ENCODE measurements at regions not wholly inside any gene's neighbourhood (a gene's known extent, or its start where the extent isn't known, plus 50 kb on each side); places are given as distances from the start of the nearest gene placed in this dataset.

DNA sequence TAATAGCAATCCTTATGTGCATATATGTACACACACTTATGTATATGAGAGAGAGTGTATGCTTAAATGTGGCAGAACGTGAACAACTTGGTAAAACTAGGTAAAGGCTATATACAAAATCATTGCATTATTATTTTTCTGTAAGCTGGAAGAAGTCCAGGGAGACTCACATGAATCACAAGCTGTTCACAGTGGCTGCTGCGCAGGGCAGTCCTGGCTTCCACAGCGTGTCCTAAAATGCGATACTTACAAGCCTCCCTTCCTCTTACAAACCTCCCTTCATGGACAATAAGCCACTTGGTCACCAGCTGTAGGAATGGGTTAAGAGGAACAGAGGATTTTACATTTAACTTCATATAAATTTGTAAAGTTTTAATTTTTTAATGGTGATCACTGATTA, 114.9 kb upstream of the AGAP1 start:
- Histone ChIP-seq H4K91ac (ENCODE audit: low read depth, low read length) (no peak overlapping the region), H3K4me1 (ENCODE audit: control insufficient read depth in 1 of 2, insufficient read depth in 2 of 2, low read length in 2 of 2) (no peaks in the 10 kb centered on the region), H3K79me1 (ENCODE audit: low read length) (no peaks in the 10 kb centered on the region), H2AK5ac (ENCODE audit: low read length) (no peak overlapping the region), H2BK120ac (ENCODE audit: insufficient read depth, low read length, poor library complexity) (no peak overlapping the region), H3K36me3 (ENCODE audit: control insufficient read depth in 1 of 2, insufficient read depth in 2 of 2, low read length in 2 of 2) (no peaks in the 10 kb centered on the region), H3K4ac (ENCODE audit: low read depth, low read length) (no peak overlapping the region), H4K8ac (ENCODE audit: low read depth, low read length) (no peak overlapping the region), H3K18ac (ENCODE audit: low read length) (no peak overlapping the region), H3K4me2 (ENCODE audit: low read length) (no peak overlapping the region), H3K27me3 (ENCODE audit: insufficient read depth, low read length) (no peaks in the 10 kb centered on the region), H3K9ac (ENCODE audit: low read length) (no peak overlapping the region), H3K79me2 (ENCODE audit: control insufficient read depth, insufficient read depth, low read length, poor library complexity) (no peaks in the 10 kb centered on the region), H2BK12ac (ENCODE audit: low read length) (no peak overlapping the region), H3K27ac (ENCODE audit: low read depth, low read length) (no peak overlapping the region), H4K12ac (ENCODE audit: low read depth, low read length) (no peak overlapping the region), H2AFZ (ENCODE audit: insufficient read depth, low read length, poor library complexity) (no peak overlapping the region), H2BK5ac (ENCODE audit: low read depth, low read length, poor library complexity) (no peak overlapping the region), H3K14ac (ENCODE audit: low read length) (no peak overlapping the region), H3K4me3 (ENCODE audit: low read depth, low read length) (no peak overlapping the region), H3K23ac (ENCODE audit: low read length) (no peak overlapping the region), H3K9me3 (ENCODE audit: insufficient read depth, low read depth, low read length) (peaks cover 1% of the 10 kb centered on the region)
- no CpG with 5 or more reads among the region's 4 CpGs for WGBS (ENCODE audit: extremely low coverage, insufficient coverage, insufficient read length)
- DNase-seq, result no peak

GRCh38 chr2:235381261-235381912, 112.5 kb upstream of the AGAP1 start:
- Histone ChIP-seq H2AFZ (ENCODE audit: insufficient read depth, low read length, poor library complexity) (no peak overlapping the region), H3K79me1 (ENCODE audit: low read length) (no peaks in the 10 kb centered on the region), H2BK5ac (ENCODE audit: low read depth, low read length, poor library complexity) (no peak overlapping the region), H3K36me3 (ENCODE audit: control insufficient read depth in 1 of 2, insufficient read depth in 2 of 2, low read length in 2 of 2) (no peaks in the 10 kb centered on the region), H3K79me2 (ENCODE audit: control insufficient read depth, insufficient read depth, low read length, poor library complexity) (no peaks in the 10 kb centered on the region), H3K27me3 (ENCODE audit: insufficient read depth, low read length) (no peaks in the 10 kb centered on the region), H3K4me2 (ENCODE audit: low read length) (no peak overlapping the region), H3K23ac (ENCODE audit: low read length) (no peak overlapping the region), H2BK120ac (ENCODE audit: insufficient read depth, low read length, poor library complexity) (no peak overlapping the region), H2AK5ac (ENCODE audit: low read length) (no peak overlapping the region), H3K14ac (ENCODE audit: low read length) (no peak overlapping the region), H3K9ac (ENCODE audit: low read length) (no peak overlapping the region), H4K8ac (ENCODE audit: low read depth, low read length) (no peak overlapping the region), H3K18ac (ENCODE audit: low read length) (no peak overlapping the region), H3K4me3 (ENCODE audit: low read depth, low read length) (no peak overlapping the region), H3K4me1 (ENCODE audit: control insufficient read depth in 1 of 2, insufficient read depth in 2 of 2, low read length in 2 of 2) (no peaks in the 10 kb centered on the region), H3K9me3 (ENCODE audit: insufficient read depth, low read depth, low read length) (peaks cover 1% of the 10 kb centered on the region), H3K27ac (ENCODE audit: low read depth, low read length) (no peak overlapping the region), H4K91ac (ENCODE audit: low read depth, low read length) (no peak overlapping the region), H4K12ac (ENCODE audit: low read depth, low read length) (no peak overlapping the region), H3K4ac (ENCODE audit: low read depth, low read length) (no peak overlapping the region), H2BK12ac (ENCODE audit: low read length) (no peak overlapping the region)
- no peak for DNase-seq
- no CpG with 5 or more reads among the region's 2 CpGs for WGBS (ENCODE audit: extremely low coverage, insufficient coverage, insufficient read length)

DNA sequence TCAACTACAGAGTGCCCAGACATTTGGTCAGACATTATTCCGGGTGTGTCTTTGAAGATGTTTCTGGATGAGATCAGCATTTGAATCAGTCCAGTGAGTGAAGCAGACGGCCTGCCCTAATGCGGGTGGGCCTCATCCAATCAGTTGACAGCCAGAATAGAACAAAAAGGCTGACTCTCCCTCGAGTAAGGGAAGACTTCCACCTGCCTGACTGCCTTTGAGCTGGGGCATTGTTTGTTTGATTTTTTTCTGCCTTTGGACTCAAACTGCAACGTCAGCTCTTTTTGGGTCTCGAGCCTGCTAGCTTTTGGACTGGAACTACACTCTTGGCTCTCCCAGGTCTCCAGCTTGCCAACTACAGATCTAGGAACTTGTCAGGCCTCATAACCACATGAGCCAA, 111.7 kb upstream of the AGAP1 start:
- Histone ChIP-seq H3K14ac (ENCODE audit: low read length) (no peak overlapping the region), H2BK12ac (ENCODE audit: low read length) (no peak overlapping the region), H3K4me1 (ENCODE audit: control insufficient read depth in 1 of 2, insufficient read depth in 2 of 2, low read length in 2 of 2) (no peaks in the 10 kb centered on the region), H2AK5ac (ENCODE audit: low read length) (no peak overlapping the region), H3K27ac (ENCODE audit: low read depth, low read length) (no peak overlapping the region), H3K4me3 (ENCODE audit: low read depth, low read length) (no peak overlapping the region), H4K91ac (ENCODE audit: low read depth, low read length) (no peak overlapping the region), H3K4ac (ENCODE audit: low read depth, low read length) (no peak overlapping the region), H2BK120ac (ENCODE audit: insufficient read depth, low read length, poor library complexity) (no peak overlapping the region), H2BK5ac (ENCODE audit: low read depth, low read length, poor library complexity) (no peak overlapping the region), H3K23ac (ENCODE audit: low read length) (no peak overlapping the region), H3K4me2 (ENCODE audit: low read length) (no peak overlapping the region), H3K79me2 (ENCODE audit: control insufficient read depth, insufficient read depth, low read length, poor library complexity) (no peaks in the 10 kb centered on the region), H3K18ac (ENCODE audit: low read length) (no peak overlapping the region), H3K9me3 (ENCODE audit: insufficient read depth, low read depth, low read length) (peaks cover 1% of the 10 kb centered on the region), H2AFZ (ENCODE audit: insufficient read depth, low read length, poor library complexity) (no peak overlapping the region), H4K12ac (ENCODE audit: low read depth, low read length) (no peak overlapping the region), H3K9ac (ENCODE audit: low read length) (no peak overlapping the region), H3K36me3 (ENCODE audit: control insufficient read depth in 1 of 2, insufficient read depth in 2 of 2, low read length in 2 of 2) (no peaks in the 10 kb centered on the region), H4K8ac (ENCODE audit: low read depth, low read length) (no peak overlapping the region), H3K27me3 (ENCODE audit: insufficient read depth, low read length) (no peaks in the 10 kb centered on the region), H3K79me1 (ENCODE audit: low read length) (no peaks in the 10 kb centered on the region)
- no CpG with 5 or more reads among the region's 6 CpGs for WGBS (ENCODE audit: extremely low coverage, insufficient coverage, insufficient read length)
- DNase-seq, result no peak

- no peak overlapping the region for H2BK12ac ChIP-seq (ENCODE audit: low read length)
- no peaks in the 10 kb centered on the region for H3K79me1 ChIP-seq (ENCODE audit: low read length)
- H3K9me3 ChIP-seq (ENCODE audit: insufficient read depth, low read depth, low read length), result peaks cover 1% of the 10 kb centered on the region
- no peak overlapping the region for H3K4ac ChIP-seq (ENCODE audit: low read depth, low read length)
- H3K27me3 ChIP-seq (ENCODE audit: insufficient read depth, low read length), result no peaks in the 10 kb centered on the region
- no peak overlapping the region for H2AK5ac ChIP-seq (ENCODE audit: low read length)
- H2AFZ ChIP-seq (ENCODE audit: insufficient read depth, low read length, poor library complexity), result no peak overlapping the region
- no peaks in the 10 kb centered on the region for H3K36me3 ChIP-seq (ENCODE audit: control insufficient read depth in 1 of 2, insufficient read depth in 2 of 2, low read length in 2 of 2)
- H3K14ac ChIP-seq (ENCODE audit: low read length), result no peak overlapping the region
- H4K12ac ChIP-seq (ENCODE audit: low read depth, low read length), result no peak overlapping the region
- H3K27ac ChIP-seq (ENCODE audit: low read depth, low read length), result no peak overlapping the region
- no peak overlapping the region for H3K9ac ChIP-seq (ENCODE audit: low read length)
- no peak overlapping the region for H4K8ac ChIP-seq (ENCODE audit: low read depth, low read length)
- no peak overlapping the region for H3K4me3 ChIP-seq (ENCODE audit: low read depth, low read length)
- no peak overlapping the region for H4K91ac ChIP-seq (ENCODE audit: low read depth, low read length)
- no peak overlapping the region for H3K4me2 ChIP-seq (ENCODE audit: low read length)
- no peaks in the 10 kb centered on the region for H3K79me2 ChIP-seq (ENCODE audit: control insufficient read depth, insufficient read depth, low read length, poor library complexity)
- no peak overlapping the region for H2BK5ac ChIP-seq (ENCODE audit: low read depth, low read length, poor library complexity)
- H2BK120ac ChIP-seq (ENCODE audit: insufficient read depth, low read length, poor library complexity), result no peak overlapping the region
- H3K4me1 ChIP-seq (ENCODE audit: control insufficient read depth in 1 of 2, insufficient read depth in 2 of 2, low read length in 2 of 2), result no peaks in the 10 kb centered on the region
- no peak overlapping the region for H3K18ac ChIP-seq (ENCODE audit: low read length)
- no peak overlapping the region for H3K23ac ChIP-seq (ENCODE audit: low read length)
- DNase-seq, result no peak
- no CpG with 5 or more reads among the region's 3 CpGs for WGBS (ENCODE audit: extremely low coverage, insufficient coverage, insufficient read length)
These were observed 111.2 kb upstream of the AGAP1 start for GRCh38 chr2:235382601-235383000.

All from trophoblast cell (in vitro differentiated cells and primary cell).